ENCODE measurements at regions not wholly inside any gene's neighbourhood (a gene's known extent, or its start where the extent isn't known, plus 50 kb on each side); places are given as distances from the start of the nearest gene placed in this dataset.
"Not testable (repeated sequence)": the region's sequence is repeated elsewhere in the genome, so short reads cannot be mapped to it uniquely, and the experiment has no call there.

- no peak for DNase-seq
Observed at GRCh38 chr3:70736009-70736408, 423.6 kb upstream of the MDFIC2 start.

- no peak for DNase-seq
Observed at GRCh38 chr3:70734756-70735155, 422.3 kb upstream of the MDFIC2 start.

DNA sequence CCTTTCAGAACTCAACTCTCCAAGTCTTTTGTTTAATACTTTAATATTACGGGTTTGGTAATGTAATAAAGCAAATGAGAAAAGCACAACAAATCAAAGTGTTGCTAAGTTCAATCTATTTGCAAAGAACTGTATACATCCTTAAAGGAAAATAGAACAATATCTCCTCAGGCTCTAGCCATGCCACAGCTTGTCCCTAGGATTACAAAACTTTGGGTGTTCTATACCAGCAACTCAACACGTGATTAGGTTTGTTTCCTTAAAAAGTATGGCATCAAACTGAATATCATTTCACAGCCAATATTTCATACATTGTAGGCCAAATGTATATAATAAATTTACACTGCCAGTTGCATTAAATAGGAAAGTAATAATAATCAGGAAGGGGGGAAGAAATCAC is 418.6 kb upstream of the MDFIC2 start:
- no peak for DNase-seq

- DNase-seq, result no peak
Observed at GRCh38 chr3:70729845-70730244, 417.4 kb upstream of the MDFIC2 start.

GRCh38 chr3:70728311-70728710 is 415.9 kb upstream of the MDFIC2 start:
- no peak for DNase-seq

DNA sequence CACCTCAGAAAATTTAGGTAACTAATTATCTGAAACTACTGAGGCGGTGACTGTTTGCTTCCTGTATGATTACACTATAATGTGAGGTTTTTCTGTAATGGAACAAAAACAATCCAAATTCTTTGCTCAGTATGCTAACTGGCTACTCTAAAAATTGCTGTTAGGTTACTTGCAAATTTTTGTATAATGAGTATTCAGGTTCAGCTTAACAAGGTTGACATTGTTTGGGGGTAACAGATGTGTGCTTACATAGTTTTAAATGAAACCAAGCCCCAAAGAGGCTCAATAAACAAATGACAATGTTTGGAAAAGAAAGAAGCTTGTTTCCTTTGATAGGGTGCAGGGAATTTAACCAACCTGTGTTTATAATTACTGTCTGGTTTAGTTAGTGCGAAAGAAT is 414.5 kb upstream of the MDFIC2 start:
- no peak for DNase-seq

GRCh38 chr3:70726096-70726938 is 413.9 kb upstream of the MDFIC2 start:
- no peak for DNase-seq

- DNase-seq, result no peak
Observed at GRCh38 chr3:70722018-70722417, 409.6 kb upstream of the MDFIC2 start.

- DNase-seq, result no peak
Observed at GRCh38 chr3:70716832-70717231, 404.4 kb upstream of the MDFIC2 start.

GRCh38 chr3:70712449-70713082 is 400.1 kb upstream of the MDFIC2 start:
- DNase-seq, result no peak

DNA sequence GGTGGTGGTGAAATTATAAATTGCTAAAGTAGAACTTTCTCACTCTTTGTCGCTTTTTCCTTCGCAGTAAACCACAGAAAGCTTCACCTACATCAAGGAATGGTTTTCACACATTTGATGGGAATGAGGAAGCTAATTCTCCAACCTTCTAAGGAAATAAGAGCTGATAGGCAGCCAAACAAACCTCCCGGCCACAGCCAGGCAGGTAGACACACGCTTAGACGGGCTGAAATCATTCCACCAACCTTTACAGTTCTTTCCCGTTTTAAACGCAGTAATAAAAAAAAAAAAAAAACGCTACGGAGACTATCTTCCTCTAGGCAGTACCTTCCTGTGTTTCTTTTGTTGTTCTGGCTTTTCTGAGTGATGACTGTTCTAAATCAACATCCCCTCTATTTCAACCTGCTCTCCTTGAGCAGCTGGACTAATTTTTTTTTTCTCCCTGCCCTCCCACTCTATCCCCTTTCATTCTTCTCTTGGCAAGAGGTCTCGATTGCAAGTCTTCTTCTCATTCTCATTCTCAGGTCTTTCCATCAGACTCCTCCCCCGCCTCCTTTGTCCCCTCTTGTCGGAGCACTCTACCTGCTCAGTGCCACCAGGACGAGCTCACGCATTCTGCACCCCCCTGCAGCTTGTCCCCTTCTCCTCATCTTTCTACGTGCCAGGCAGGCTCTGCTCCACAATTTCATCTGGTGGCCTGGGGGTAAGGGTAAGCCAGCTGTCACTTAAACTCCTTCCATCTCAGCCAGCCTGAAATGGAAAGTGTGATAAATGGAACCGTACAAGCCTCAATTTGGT is 391.1 kb upstream of the MDFIC2 start:
- no peak for DNase-seq

DNA sequence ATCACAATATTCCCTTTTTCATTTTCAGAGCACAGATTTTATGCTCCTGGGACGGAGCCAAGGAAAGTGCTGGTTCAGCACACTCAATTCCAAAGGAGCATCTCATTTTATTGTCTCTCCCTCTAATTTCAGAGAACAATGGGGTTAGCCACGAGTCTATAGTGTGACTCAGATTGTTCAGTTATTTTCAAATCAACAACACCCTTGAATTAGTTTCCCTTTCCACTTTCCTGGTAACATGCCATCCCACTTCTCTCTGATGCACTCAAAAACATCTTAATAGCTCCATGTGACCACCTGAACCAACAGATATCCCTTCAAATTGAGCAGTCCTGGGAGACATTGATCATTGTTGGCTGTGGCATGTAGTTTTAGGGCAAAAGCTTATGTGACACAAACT is 389.7 kb upstream of the MDFIC2 start:
- no peak for DNase-seq

DNA sequence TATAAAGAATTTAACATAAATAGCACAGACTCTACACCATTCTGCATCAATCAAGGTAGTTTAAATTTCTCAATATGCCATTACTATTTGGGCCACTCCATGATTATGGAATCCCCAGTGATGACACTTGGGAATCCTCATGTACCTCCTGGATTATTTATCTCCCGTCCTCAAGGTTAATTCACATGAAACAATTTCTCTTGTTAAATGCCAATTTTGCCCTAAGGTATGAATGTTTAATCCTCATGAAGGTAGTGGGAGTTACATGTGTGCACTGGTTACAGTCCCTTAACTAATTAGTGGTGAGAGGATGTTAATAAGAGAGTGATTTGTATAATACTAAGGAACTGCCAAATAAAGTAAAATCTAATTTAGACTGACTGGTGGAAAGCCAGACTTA is 372.3 kb upstream of the MDFIC2 start:
- no peak for DNase-seq

DNA sequence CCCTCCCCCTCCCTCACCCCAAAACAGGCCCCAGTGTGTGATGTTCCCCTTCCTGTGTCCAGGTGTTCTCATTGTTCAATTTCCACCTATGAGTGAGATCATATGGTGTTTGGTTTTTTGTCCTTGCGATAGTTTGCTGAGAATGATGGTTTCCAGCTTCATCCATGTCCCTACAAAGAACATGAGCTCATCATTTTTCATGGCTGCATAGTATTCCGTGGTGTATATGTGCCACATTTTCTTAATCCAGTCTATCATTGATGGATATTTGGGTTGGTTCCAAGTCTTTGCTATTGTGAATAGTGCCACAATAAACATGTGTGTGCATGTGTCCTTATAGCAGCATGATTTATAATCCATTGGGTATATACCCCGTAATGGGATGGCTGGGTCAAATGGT is 363.4 kb upstream of the MDFIC2 start:
- DNase-seq, result not testable (repeated sequence)

DNA sequence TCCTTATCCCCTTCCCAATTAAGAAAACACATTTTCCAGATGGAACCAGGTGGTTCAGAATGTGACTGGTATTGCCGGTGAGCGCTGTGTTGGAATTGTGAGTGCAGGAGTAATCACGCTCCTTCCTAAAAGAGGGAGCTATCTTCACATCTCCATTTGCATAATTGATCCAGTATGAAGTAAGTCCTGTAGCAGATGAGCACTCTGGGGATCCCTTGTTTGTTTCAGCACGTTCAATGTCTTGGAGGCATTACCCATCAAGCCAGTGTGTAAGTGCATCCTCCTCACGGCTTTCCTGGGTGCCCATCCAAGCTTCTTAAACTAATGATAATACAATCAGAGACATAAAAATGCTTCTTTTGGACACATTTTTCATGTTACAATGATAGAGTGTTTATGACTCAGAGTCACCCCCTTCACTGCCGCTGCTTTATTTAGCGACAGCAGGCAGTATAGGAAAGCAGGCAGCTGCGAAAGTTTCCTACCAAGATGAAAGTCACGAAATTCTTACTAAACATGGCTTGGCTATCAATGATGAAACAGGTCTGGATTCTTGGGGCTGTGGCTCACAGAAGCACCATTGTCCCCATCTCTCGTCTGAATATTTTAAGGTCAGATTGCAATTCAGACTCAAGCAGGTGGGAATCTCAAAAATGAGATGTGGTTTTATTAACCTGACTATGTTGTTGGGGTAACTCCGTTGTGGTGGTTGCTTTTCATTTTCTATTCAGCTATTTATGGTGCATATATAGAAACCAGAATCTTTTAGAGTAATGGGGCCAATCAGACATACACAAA is 346.3 kb upstream of the MDFIC2 start:
- DNase-seq, result no peak

- DNase-seq, result no peak
Observed at GRCh38 chr3:70657454-70657853, 345.0 kb upstream of the MDFIC2 start.

- DNase-seq, result no peak
Observed at GRCh38 chr3:70647823-70648222, 335.4 kb upstream of the MDFIC2 start.

- DNase-seq, result no peak
Observed at GRCh38 chr3:70647094-70647493, 334.7 kb upstream of the MDFIC2 start.

- DNase-seq, result no peak
Observed at GRCh38 chr3:70646635-70647034, 334.2 kb upstream of the MDFIC2 start.

- no peak for DNase-seq
Observed at GRCh38 chr3:70640481-70640880, 328.0 kb upstream of the MDFIC2 start.

DNA sequence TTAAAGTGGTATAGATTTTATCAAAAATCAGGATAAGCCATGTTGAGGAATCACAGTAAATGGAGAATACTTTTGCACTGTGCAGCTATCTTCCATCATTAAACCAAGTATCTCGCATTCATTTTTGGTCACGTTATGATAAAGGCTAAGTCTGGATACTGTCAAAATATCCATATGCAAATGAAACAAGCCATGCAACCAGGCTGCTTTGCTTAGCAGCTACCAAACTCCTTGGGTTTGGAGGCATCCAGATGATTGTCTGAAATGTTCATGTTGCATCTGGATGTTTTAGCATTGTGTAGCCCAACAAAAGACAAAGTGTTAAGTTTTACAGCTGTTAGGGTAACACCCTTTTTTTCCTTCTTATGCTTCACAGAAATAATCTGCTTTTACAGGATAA is 322.9 kb upstream of the MDFIC2 start:
- no peak for DNase-seq

DNA sequence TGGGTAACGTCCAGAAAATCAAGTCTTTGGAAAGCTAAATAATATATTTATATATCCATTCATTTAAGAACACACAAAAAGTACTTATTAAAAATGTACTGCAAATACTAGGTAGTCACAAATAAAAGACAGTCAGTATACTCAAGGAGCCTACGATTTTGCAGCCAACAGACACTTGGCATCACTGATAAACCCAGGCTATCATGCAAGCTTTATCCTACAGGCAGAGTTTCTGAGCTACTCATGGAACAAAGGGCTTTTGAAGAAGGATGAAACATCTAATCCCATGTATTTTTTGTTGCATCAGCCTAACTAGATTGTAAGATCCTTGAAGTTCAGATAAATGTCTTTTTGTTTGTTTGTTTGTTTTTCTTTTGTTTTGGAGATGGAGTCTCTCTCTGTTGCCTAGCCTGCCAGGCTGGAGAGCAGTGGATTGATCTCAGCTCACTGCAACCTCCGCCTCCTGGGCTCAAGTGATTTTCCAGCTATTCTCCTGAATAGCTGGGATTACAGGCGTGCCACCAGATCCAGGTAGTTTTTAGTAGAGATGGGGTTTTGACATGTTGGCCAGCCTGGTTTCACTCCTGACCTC is 319.4 kb upstream of the MDFIC2 start:
- no peak for DNase-seq

GRCh38 chr3:70621451-70621850 is 309.0 kb upstream of the MDFIC2 start:
- no peak for DNase-seq

All from stimulated activated naive CD4-positive, alpha-beta T cell treated with Interleukin-2 at 50 U/mL for 16 hours (primary cell).